WTC11 (cell line): ENCODE measurements at regions not wholly inside any gene's neighbourhood (a gene's known extent, or its start where the extent isn't known, plus 50 kb on each side); places are given as distances from the start of the nearest gene placed in this dataset.

Source experiments
- ATAC-seq: fragments of 200-7000 bp; cut with Tn5 transposase; 2 replicates; pipeline ENCODE4 v1.10.0; 2021; ENCODE audit warnings: mild to moderate bottlenecking, moderate library complexity
- CTCF ChIA-PET: fragments of 300-600 bp; sonication (Branson Sonifier 250); formaldehyde crosslinking; loops from one replicate; lab custom pipeline; 2021; ENCODE audit warnings: antibody characterized with exemption; lab: Charles Lee
- POLR2A ChIA-PET: fragments of 350-600 bp; sonication (Branson Sonifier 250); formaldehyde crosslinking; loops from one replicate; lab custom pipeline; 2021; ENCODE audit warnings: antibody characterized with exemption; lab: Charles Lee
- DNase-seq: peaks from one replicate; pipeline ENCODE4 v3.0.0; 2021; ENCODE audit warnings: low spot score
- H3K27ac Mint-ChIP-seq: 2 replicates; pipeline ENCODE4 v1.8.0; 2021; ENCODE audit warnings: mixed read lengths
- H3K27me3 Mint-ChIP-seq: 2 replicates; pipeline ENCODE4 v1.8.0; 2021; ENCODE audit warnings: low read depth, mild to moderate bottlenecking, moderate library complexity, mixed read lengths
- H3K36me3 Mint-ChIP-seq: 2 replicates; pipeline ENCODE4 v1.8.0; 2021; ENCODE audit warnings: mixed read lengths
- H3K4me1 Mint-ChIP-seq: 2 replicates; pipeline ENCODE4 v1.8.0; 2022; ENCODE audit warnings: mixed read lengths
- H3K4me3 Mint-ChIP-seq: 2 replicates; pipeline ENCODE4 v1.8.0; 2021; ENCODE audit warnings: mild to moderate bottlenecking, moderate library complexity, mixed read lengths
- H3K9me3 Mint-ChIP-seq: 2 replicates; pipeline ENCODE4 v1.8.0; 2021; ENCODE audit warnings: mixed read lengths
- ARID4B ChIP-seq: sonication (generic); formaldehyde crosslinking; IDR thresholded peaks from 2 replicates; pipeline ENCODE4 v1.8.0; 2023; ENCODE audit warnings: missing genetic modification reagents, mild to moderate bottlenecking, borderline replicate concordance
- ATF6 ChIP-seq: sonication (generic); formaldehyde crosslinking; IDR thresholded peaks from 2 replicates; pipeline ENCODE4 v1.8.1; 2023; ENCODE audit warnings: mild to moderate bottlenecking, missing genetic modification reagents
- CREB1 ChIP-seq: sonication (generic); formaldehyde crosslinking; IDR thresholded peaks from 2 replicates; pipeline ENCODE4 v1.8.0; 2023; ENCODE audit warnings: mild to moderate bottlenecking, missing genetic modification reagents
- EMX1 ChIP-seq: fragments of 250-450 bp; sonication (Bioruptor Pico); IDR thresholded peaks from 2 replicates; pipeline ENCODE4 v1.8.0; 2021; ENCODE audit warnings: mild to moderate bottlenecking
- ESRRA ChIP-seq: sonication (generic); formaldehyde crosslinking; IDR thresholded peaks from 2 replicates; pipeline ENCODE4 v1.8.1; 2022; ENCODE audit warnings: mild to moderate bottlenecking, missing genetic modification reagents, borderline replicate concordance
- FOXJ3 ChIP-seq: sonication (generic); formaldehyde crosslinking; IDR thresholded peaks from 2 replicates; pipeline ENCODE4 v1.9.0; 2021; ENCODE audit warnings: missing genetic modification reagents, mild to moderate bottlenecking, borderline replicate concordance
- FOXP1 ChIP-seq: sonication (generic); formaldehyde crosslinking; IDR thresholded peaks from 2 replicates; pipeline ENCODE4 v1.8.0; 2022; ENCODE audit warnings: missing genetic modification reagents, mild to moderate bottlenecking, moderate library complexity, borderline replicate concordance
- GTF2I ChIP-seq: fragments of 250-450 bp; sonication (Bioruptor Pico); conservative IDR thresholded peaks from 2 replicates; pipeline ENCODE4 v1.4.0; 2021; ENCODE audit warnings: mild to moderate bottlenecking
- RELA ChIP-seq: sonication (generic); formaldehyde crosslinking; IDR thresholded peaks from 2 replicates; pipeline ENCODE4 v1.8.1; 2022; ENCODE audit warnings: missing genetic modification reagents, mild to moderate bottlenecking, borderline replicate concordance
- SP1 ChIP-seq: sonication (generic); formaldehyde crosslinking; conservative IDR thresholded peaks from 2 replicates; pipeline ENCODE4 v1.8.1; 2022; ENCODE audit warnings: missing genetic modification reagents
- TEAD1 ChIP-seq: sonication (generic); formaldehyde crosslinking; IDR thresholded peaks from 2 replicates; pipeline ENCODE4 v1.8.0; 2022; ENCODE audit warnings: mild to moderate bottlenecking, missing genetic modification reagents
- TP53 ChIP-seq: sonication (generic); formaldehyde crosslinking; IDR thresholded peaks from 2 replicates; pipeline ENCODE4 v1.8.1; 2023; ENCODE audit warnings: mild to moderate bottlenecking, missing genetic modification reagents
- ZNF121 ChIP-seq: sonication (generic); formaldehyde crosslinking; IDR thresholded peaks from 2 replicates; pipeline ENCODE4 v1.8.0; 2023; ENCODE audit warnings: missing genetic modification reagents
- ZNF219 ChIP-seq: sonication (generic); formaldehyde crosslinking; IDR thresholded peaks from 2 replicates; pipeline ENCODE4 v1.8.0; 2023; ENCODE audit warnings: missing genetic modification reagents, mild to moderate bottlenecking, borderline replicate concordance
- ZNF396 ChIP-seq: fragments of 250-450 bp; sonication (Bioruptor Pico); IDR thresholded peaks from 2 replicates; pipeline ENCODE4 v1.8.0; 2021; ENCODE audit warnings: mild to moderate bottlenecking, moderate library complexity, borderline replicate concordance
- ZNF425 ChIP-seq: fragments of 250-450 bp; sonication (Bioruptor Pico); conservative IDR thresholded peaks from 2 replicates; pipeline ENCODE4 v1.9.0; 2021; ENCODE audit warnings: mild to moderate bottlenecking
- ZNF671 ChIP-seq: fragments of 250-450 bp; sonication (Bioruptor Pico); IDR thresholded peaks from 2 replicates; pipeline ENCODE4 v1.8.0; 2021; ENCODE audit warnings: mild to moderate bottlenecking
- TF ChIP-seq, protein P1 (sequence below): sonication (generic); formaldehyde crosslinking; IDR thresholded peaks from 2 replicates; pipeline ENCODE4 v1.8.1; 2022; ENCODE audit warnings: mild to moderate bottlenecking, moderate library complexity, missing genetic modification reagents
- TF ChIP-seq, protein P2 (sequence below): fragments of 250-450 bp; sonication (Bioruptor Pico); IDR thresholded peaks from 2 replicates; pipeline ENCODE4 v2.1.2; 2022; ENCODE audit warnings: mild to moderate bottlenecking, moderate library complexity
- TF ChIP-seq, protein P3 (sequence below): sonication (generic); formaldehyde crosslinking; IDR thresholded peaks from 2 replicates; pipeline ENCODE4 v1.8.0; 2022; ENCODE audit warnings: mild to moderate bottlenecking, missing genetic modification reagents
- TF ChIP-seq, protein P4 (sequence below): sonication (generic); formaldehyde crosslinking; IDR thresholded peaks from 2 replicates; pipeline ENCODE4 v1.8.0; 2022; ENCODE audit warnings: mild to moderate bottlenecking, missing genetic modification reagents
- TF ChIP-seq, protein P5 (sequence below): fragments of 250-450 bp; sonication (Bioruptor Pico); IDR thresholded peaks from 2 replicates; pipeline ENCODE4 v1.9.0; 2021; ENCODE audit warnings: mild to moderate bottlenecking

DNA sequence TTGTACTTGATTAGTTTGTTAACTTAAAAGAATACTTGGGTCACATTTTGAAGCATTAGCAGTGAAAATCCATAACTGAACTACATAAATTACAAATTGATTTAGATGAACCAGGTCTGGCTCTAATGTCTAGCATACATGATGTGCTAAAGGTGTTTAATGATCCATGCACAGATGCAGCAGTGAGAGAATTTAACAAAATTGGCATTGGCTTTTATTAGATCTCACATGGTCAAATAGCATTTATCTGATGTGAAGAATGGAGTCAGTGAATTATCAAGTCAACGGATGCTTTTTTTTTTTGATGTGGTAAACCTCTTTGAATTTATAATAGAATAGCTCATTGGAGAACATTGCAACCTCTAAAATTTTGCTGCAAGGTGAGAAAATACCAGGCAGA, 293.0 kb upstream of the POT1 start (continued):
- TF ChIP-seq ARID4B (CRISPR knock-in tag) (no peak), GTF2I (CRISPR knock-in tag) (no peak), ZNF671 (CRISPR knock-in tag) (no peak), ZNF425 (CRISPR knock-in tag) (no peak), ZNF121 (no peak)
- TF ChIP-seq, protein P1, sequence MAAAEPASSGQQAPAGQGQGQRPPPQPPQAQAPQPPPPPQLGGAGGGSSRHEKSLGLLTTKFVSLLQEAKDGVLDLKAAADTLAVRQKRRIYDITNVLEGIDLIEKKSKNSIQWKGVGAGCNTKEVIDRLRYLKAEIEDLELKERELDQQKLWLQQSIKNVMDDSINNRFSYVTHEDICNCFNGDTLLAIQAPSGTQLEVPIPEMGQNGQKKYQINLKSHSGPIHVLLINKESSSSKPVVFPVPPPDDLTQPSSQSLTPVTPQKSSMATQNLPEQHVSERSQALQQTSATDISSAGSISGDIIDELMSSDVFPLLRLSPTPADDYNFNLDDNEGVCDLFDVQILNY, result no peak

DNA sequence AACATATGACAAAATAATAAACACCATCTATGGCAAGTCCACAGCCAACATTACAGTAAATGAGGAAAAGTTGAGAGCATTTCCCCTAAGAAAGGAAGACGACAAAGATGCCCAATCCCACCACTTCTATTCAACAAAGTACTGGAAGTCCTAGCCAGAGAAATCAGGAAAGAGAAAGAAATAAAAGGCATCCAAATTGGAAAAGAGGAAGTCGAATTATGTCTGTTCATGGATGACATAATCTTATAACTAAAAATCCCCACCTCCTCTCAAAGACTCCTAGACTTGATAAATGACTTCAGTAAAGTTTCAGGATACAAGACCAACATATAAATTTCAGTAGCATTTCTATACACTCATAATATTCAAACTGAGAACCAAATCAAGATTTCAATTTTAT, 288.5 kb upstream of the POT1 start:
- CTCF ChIA-PET, result no interaction called here
- TF ChIP-seq, protein P2, sequence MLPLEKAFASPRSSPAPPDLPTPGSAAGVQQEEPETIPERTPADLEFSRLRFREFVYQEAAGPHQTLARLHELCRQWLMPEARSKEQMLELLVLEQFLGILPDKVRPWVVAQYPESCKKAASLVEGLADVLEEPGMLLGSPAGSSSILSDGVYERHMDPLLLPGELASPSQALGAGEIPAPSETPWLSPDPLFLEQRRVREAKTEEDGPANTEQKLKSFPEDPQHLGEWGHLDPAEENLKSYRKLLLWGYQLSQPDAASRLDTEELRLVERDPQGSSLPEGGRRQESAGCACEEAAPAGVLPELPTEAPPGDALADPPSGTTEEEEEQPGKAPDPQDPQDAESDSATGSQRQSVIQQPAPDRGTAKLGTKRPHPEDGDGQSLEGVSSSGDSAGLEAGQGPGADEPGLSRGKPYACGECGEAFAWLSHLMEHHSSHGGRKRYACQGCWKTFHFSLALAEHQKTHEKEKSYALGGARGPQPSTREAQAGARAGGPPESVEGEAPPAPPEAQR (CRISPR knock-in tag), result no peak
- TF ChIP-seq SP1 (CRISPR knock-in tag) (no peak), FOXP1 (no peak), EMX1 (no peak), ZNF396 (CRISPR knock-in tag) (no peak), RELA (CRISPR knock-in tag) (no peak), CREB1 (no peak), ATF6 (CRISPR knock-in tag) (no peak), ESRRA (CRISPR knock-in tag) (no peak), TEAD1 (CRISPR knock-in tag) (no peak), TP53 (no peak), FOXJ3 (no peak), ZNF219 (no peak)
- TF ChIP-seq, protein P3, sequence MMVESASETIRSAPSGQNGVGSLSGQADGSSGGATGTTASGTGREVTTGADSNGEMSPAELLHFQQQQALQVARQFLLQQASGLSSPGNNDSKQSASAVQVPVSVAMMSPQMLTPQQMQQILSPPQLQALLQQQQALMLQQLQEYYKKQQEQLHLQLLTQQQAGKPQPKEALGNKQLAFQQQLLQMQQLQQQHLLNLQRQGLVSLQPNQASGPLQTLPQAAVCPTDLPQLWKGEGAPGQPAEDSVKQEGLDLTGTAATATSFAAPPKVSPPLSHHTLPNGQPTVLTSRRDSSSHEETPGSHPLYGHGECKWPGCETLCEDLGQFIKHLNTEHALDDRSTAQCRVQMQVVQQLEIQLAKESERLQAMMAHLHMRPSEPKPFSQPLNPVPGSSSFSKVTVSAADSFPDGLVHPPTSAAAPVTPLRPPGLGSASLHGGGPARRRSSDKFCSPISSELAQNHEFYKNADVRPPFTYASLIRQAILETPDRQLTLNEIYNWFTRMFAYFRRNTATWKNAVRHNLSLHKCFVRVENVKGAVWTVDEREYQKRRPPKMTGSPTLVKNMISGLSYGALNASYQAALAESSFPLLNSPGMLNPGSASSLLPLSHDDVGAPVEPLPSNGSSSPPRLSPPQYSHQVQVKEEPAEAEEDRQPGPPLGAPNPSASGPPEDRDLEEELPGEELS (CRISPR knock-in tag), result no peak
- TF ChIP-seq, protein P4, sequence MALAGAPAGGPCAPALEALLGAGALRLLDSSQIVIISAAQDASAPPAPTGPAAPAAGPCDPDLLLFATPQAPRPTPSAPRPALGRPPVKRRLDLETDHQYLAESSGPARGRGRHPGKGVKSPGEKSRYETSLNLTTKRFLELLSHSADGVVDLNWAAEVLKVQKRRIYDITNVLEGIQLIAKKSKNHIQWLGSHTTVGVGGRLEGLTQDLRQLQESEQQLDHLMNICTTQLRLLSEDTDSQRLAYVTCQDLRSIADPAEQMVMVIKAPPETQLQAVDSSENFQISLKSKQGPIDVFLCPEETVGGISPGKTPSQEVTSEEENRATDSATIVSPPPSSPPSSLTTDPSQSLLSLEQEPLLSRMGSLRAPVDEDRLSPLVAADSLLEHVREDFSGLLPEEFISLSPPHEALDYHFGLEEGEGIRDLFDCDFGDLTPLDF (CRISPR knock-in tag), result no peak
- TF ChIP-seq, protein P5, sequence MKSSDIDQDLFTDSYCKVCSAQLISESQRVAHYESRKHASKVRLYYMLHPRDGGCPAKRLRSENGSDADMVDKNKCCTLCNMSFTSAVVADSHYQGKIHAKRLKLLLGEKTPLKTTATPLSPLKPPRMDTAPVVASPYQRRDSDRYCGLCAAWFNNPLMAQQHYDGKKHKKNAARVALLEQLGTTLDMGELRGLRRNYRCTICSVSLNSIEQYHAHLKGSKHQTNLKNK (CRISPR knock-in tag), result no peak

More for the DNA sequence above, 288.5 kb upstream of the POT1 start:
- no peak for DNase-seq
- H3K4me3 Mint-ChIP-seq, result no peak overlapping the region
- peaks cover 30% of the 10 kb centered on the region for H3K4me1 Mint-ChIP-seq
- H3K27me3 Mint-ChIP-seq, result no peaks in the 10 kb centered on the region
- POLR2A ChIA-PET, result no interaction called here
- H3K27ac Mint-ChIP-seq, result no peak overlapping the region
- H3K9me3 Mint-ChIP-seq, result peaks cover 29% of the 10 kb centered on the region
- no peak for ATAC-seq
- H3K36me3 Mint-ChIP-seq, result peaks cover 15% of the 10 kb centered on the region
